HG02973 (cell line): ENCODE measurements at regions not wholly inside any gene's neighbourhood (a gene's known extent, or its start where the extent isn't known, plus 50 kb on each side); places are given as distances from the start of the nearest gene placed in this dataset.
"Not testable (repeated sequence)": the region's sequence is repeated elsewhere in the genome, so short reads cannot be mapped to it uniquely, and the experiment has no call there.

Source experiments
- ATAC-seq: cut with Tn5 transposase; IDR thresholded peaks from one replicate; pipeline ENCODE4 v1.9.1; 2021; ENCODE audit warnings: moderate library complexity; ENCODE audit not compliant: unreplicated experiment

DNA sequence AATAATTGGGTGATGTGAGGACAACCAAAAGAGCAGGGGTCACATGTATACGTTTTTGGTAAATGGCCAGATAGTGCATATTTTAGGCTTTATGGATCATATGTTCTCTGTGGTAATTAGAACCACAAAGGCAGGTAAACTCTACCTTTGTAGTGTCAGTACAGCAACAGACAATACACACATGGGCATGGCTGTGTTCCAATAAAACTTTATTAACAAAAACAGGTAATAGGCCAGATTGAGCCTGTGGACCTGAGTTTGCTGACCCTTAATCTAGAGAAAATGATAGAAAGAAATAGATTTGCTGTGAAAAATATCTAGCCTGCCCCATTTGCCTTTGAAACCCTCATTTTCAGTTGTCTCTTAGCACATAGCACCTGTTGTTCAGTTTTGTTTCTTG is 177.2 kb upstream of the CXCR4 start:
- ATAC-seq: no peak

DNA sequence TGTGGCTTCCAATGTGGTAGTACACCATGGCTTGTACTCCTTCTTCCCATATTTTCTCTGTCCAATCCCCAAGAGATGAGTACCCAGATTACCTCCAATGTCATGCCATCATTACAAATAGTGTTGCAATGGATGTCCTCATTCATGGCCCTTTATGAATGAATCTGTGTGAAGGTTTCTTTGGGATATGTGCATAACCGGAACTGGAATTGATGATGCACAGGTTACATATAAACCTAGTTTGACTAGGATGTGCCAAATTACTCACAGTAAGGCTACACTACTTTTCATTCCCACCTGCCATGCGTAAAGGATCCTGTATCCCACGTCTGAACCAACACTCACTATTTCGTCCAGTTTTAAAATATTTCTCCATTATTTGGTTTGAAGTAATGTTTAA is 173.9 kb upstream of the CXCR4 start:
- no peak for ATAC-seq

DNA sequence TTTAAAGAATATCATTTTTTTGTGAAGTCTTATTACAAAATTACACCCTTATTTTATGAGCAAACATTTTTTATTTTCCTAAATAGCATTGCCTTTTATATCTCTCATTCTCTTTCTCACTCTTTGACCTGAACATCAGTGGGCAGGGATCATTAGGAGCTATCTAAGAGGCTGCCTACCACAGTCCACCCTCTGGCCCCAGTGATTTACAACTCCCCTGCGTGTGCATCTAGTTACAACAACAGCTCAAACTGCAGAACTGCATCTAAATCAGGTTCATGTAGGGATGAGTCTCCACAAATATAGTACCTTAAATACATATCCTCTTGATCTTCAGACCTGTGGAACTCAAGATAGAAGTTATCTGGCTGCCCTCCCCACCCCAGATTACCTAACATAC is 172.4 kb upstream of the CXCR4 start:
- no peak for ATAC-seq

DNA sequence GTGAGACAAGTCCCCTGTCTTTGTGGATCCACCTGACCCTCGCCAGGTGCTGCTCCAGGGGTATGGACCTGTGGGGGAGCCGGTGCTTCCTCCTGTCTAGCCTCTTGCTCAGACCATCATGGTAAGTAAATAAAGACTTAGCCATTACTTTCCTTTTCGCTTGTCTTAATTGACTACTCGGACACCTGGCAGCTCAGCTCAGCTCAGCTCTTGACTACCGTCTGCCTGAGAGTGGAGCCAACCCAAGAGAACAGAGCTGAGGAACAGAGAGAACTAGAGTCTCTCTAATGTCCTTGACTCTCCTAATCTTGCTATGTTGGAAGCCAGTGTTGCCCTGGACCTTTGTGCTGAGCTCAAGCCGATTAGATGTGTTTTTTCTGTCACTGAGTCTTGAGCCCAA is 170.3 kb upstream of the CXCR4 start:
- no peak for ATAC-seq

DNA sequence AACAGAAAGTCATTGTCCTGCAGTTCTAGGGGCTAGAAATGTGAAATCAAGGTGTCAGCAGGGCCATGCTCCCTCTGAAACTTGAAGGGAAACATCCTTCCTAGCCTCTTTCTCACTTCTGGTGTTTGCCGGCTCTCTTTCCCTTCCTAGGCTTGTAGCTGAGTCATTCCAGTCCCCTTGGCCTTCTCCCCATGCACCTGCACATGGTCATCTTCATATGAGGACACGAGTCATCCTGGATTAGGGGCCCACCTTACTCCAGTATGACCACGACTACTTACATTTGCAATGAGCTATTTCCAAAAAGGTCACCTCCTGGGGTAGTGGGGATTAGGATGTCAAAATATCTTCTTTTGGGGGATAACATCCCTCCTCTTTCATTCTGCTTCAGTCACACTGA is 168.5 kb upstream of the CXCR4 start:
- ATAC-seq: no peak

DNA sequence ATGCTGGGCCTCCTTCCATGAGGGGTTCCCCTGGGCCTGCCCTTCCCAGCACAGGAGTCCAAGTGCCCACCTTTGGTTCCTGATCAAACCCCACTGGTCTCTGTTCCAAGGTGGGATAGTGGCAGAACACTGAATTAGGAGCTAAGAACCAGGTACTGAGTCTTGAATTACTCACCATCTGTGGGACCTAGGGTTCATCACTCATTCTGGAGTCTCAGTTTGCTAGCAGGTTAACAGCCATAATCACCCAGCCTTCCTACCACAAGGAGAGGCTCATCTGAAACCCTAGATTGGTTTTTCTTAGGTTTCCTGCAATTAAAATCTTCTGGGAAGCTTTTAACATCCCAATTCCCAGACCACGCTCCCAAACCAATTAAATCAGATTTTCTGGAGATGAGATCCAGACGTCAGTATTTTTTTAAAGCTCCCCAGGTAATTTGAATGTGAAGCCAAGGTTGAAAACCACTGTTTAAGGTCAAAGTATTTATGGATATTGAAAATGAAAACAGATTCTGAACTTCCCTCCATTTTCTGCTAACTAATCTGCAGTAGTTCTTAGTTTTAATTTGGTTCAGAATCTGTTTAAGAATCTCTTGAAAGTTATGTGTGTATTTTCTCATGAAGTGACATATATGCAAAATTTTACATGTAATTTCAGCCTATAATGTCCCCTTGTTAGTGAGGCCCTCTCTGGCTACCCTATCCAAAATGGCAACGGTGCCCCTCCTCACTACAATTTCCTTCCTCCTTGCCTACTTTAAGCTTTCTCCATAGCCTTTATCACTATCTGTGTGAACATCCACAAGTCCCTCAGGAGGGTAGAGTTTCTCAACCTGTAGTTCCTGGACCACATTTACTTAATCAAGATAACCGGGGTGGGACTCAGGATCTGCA is 166.5 kb upstream of the CXCR4 start:
- peak; percentile 57 for ATAC-seq

DNA sequence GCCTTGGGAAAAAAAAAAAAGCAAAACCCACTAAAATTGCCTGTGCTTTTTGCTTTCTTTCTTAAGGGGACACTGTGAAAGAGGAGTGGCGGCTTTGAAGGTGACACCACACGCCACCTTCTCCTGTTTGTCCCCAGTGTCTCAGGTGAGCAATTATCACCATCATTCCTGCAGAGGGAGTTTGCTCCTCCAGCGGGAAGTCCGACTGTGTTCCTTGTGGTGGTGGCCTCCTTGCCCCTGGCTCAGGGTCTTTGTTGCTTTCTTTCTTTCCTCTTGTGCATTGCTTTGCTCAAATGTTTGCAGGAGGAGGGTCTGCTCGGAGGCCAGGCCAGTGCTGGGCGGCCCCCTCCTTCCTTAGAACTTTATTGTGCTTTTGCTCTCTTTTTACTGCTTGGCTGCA is 164.3 kb upstream of the CXCR4 start:
- no peak for ATAC-seq

DNA sequence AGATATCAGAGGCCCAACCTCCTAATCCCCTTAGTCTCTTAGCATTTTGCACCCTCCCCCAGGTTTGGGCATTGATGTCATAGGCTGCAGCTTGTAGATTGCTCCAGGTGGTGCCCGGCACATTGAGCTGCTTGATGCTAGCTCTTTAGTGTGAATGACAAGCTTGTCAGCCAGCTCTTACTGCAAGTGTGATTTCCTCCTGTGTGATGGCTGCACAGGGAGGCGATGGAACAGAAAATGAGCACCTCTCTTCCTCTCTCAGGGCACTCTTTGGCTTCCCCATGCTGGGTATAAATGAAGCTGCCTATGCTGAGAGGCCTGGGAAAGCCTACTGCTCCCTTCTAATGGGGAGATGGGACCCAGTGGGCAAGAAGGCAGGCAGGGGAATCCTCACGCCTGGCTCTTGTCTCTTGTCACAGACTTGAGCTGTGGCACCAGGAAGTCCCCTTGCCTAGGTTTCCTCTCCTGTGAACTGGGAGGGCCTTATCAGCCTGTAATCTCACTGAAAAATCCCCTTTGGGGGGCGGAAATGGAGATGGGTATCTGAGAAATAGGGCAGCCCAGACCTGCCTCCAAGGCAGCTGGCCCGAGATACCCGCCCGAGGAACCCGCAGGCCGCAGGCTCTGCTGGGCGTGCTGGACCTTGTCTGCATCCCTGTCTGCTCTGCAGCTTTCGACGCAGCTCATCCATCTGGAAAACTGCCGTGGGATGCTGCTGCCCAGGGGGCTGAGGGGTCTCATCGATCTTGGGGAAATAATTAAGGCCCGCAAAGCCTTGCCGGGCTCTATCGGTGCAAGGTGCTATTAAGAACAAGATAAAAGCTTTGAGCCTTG is 163.5 kb upstream of the CXCR4 start:
- no peak for ATAC-seq

DNA sequence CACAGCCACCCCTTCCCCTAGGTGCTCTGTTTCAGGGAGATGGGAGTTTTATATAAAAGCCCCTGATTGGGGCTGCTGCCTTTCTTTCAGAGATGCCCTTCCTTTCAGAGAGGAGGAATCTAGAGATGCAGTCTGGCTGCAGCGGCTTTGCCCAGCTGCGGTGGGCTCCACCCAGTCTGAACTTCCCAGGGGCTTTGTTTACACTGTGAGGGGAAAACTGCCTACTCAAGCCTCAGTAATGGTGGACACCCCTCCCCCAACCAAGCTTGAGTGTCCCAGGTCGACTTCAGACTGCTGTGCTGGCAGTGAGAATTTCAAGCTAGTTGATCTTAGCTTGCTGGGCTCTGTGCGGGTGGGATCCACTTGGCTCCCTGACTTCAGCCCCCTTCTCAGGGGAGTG is 148.4 kb upstream of the CXCR4 start:
- not testable (repeated sequence) for ATAC-seq

DNA sequence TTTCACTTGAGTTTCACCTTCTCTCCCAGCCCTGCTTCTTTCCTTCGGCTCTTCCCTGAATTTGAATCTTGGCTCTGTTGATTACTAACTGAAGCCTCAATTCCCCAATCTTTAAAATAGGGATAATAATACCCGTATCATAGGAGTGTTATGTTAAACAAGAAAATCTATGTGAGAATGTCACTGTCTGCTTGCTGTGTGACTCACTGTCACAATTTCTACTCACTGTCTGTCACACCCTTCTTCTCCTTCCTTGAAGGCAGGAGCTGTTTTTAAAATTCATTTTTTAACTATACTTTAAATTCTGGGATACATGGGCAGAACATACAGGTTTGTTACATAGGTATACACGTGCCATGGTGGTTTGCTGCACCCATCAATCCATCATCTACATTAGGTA is 141.6 kb upstream of the CXCR4 start:
- no peak for ATAC-seq

DNA sequence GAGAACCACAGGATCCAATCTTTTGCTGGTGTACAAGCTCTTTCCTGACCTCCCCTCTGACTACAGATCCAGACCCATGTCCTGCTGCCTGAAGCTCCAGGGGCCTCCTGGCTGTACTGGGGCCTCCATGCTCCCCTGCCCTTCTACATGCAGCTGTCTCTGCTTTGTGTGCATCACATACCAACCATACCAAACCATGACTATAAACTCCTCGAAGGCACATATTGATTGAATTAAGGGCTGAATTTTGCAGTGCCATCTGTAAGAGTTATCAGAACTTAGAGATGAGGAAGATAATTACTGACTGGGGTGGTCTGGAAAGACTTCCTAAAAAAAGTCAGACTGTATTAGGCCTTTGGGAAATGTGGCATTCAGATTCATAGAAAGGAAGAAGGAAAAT is 139.9 kb upstream of the CXCR4 start:
- ATAC-seq: no peak

DNA sequence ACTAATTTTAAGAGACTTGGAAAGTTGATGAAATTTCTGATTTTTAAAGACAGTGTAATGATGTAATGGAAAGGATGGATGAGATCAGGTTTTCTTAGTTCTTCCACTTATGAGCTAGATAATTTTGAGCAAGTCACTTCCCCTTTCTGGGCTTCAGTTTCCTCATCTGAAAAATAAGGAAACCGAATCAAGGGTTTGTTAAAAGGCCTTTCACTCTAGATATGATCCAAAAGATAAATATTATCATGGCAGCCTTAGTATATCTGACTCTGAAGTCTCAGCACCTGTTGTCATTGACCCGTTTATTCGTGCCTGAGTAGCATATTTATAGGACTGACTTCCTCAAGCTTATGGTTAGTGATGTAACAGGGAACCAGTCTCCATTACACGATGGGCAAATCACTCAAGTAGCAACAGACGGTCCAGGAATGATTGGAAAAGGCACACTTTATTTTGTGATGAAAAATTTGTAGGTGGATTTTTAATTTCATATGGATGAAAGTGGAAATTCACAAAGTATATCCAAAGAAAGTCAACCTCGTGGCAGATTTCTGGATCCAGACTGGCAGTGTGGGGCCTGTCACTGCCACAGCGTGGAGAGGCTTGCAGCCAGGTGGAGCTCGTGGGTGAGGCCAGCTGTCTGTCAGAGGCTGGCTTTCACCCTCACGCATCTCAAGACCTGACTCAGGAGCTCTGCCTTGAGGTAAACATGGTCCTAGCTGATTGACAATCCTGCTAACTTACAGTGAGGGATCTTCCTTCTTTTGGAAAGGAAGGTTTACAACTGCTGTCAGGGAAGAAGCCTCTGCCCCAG is 137.9 kb upstream of the CXCR4 start:
- peak; percentile 47 for ATAC-seq

DNA sequence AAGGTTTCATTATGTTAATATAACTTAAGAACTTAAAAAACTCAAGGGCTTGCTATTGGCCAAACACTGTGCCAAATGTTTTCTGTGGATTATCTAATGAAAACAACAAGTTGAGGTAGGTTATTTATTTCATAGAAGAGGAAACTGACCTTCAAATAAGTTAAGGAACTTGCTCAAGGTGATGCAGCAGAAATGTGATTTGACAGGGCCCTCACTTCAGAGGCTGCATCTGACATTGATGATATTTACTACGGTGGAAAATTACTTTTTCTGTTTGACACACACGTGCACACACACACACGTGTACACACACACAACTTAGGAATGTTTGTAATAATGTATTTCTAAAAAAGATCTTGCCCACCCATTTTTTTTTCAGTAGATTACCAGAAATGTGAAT is 137.2 kb upstream of the CXCR4 start:
- ATAC-seq: no peak

DNA sequence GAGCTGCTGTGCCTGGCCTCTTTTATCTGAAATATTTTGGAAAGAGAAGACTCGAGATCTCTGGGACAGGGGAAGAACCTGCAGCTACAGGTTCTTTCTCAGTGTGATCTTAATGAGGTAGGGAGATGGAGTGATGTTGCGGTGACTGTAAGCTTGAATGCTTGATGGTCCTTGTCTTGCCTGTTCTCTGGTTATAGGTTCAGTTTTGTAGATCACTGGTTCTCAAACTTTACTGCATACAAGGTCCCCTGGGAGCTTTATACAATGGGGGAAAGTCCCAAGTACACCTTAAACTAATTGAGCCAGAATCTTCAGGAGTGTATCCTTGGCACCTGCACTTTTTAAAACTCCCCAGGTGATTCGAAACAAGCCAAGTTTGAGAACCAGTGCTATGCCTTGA is 136.7 kb upstream of the CXCR4 start:
- peak; percentile 28 for ATAC-seq

DNA sequence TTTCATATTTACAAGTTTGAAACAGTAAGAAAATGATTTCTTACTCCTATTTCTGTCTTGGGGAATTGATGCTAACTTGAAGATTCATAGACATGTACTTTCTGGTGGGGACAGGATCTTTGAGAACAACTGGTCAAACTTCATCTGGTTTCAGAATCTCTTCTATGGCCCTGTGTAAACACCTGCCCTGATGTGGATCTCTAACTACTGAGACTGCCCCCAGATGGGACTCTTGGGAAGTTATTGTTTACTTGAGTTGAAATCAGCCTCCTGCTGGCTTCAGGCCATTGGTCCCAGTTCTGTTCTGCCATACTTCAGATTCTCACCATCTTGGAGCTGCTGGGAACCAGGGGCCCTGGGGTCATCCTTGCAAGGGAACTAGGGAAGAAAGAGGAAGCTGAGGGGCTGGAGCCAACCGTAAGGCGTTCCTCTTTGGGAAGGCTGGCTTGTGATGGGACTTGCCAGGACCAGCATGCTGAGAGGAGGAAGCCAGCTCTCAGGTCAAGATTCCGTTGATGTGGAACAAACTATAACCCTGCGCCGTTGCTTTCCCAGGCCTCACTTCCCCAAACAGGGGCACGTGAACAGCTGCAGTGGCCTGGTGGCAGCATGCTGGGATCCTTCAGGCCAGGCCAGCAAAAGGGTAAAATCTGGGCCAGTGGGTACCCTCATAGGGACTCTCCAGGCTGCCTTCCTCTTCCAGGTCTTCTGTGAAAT is 135.5 kb upstream of the CXCR4 start:
- no peak for ATAC-seq

DNA sequence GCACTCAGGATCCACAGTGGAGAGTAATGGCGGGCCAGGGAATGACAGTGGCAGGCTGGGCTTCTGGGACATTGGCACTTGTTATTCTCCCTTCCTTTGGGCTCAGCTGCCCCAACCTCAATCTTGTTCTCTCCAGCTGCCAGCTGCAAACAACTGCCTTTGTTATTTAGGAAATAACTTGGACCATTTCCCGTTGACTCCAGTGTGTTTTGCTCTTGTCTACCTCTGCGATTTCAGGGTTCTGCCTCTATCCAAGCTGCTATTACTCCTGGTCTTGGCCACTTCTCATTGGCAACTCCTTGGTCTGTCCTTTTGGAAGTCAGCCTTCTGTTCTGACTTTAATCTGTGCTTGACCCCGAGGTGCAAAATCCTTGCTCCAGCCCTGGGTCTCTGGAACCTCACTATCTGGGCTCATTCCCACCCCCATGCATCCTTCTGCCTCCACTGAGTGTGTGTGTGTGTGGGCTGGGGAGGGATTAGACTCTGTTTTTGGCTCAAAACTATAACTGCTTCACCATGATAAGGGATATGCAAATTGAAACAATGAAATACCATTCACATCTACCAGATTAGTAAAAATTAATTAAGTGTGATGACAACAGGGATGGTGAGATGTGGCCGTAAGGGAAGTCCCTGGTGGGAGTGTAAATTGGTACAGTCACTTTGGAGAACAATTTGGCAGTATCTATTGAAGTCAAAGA is 134.1 kb upstream of the CXCR4 start:
- ATAC-seq: no peak

DNA sequence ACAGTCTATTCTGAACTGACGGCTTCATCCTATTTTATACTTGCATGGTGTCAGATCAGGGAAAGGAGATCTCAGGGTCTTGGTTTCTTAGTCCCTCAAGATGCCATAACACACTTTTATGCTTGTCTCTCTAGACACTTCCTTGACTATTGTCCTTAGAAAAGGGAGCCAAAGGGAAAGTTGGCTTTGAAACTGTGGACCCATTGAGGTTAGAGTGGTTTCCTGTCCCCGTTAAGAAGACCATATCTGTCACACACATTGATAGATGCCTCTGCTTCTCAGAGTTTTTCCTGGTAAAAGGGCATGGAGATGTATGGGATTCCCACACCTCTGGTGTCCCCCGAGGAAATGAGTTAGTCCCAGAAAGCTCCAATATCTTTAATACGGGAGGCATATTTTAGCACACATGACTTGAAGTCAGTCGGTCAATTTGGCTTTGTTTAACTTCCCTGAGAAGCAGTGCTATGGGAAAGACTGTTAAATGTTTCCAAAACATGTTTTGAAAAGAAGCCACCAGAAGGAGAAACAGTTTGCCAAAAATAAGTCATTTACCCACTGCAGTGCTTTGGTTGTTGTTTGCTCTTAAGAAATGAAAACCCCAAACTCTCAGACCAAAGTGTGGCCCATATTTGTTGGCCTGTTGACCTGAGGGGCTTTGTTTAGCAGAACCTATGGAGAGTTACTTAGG is 133.4 kb upstream of the CXCR4 start:
- no peak for ATAC-seq

DNA sequence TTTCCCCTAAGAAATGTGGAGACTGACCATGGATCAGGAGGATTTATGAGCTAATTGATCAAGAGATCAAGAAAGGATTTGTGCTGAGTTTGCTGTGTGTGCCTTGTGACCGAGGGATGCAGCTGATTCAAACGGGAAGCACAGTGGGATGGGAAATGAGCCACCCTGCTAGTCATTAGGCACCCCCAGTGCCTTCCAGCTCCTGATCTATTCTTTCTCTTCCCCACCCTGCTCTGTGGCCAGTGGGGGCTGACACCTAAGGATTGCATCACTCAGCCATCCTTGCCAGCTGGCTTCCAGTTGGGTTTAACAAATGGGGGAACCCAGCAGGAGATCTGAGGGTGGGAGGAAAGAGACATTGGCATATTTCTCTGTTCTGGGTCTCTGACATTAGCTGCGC is 132.2 kb upstream of the CXCR4 start:
- no peak for ATAC-seq

DNA sequence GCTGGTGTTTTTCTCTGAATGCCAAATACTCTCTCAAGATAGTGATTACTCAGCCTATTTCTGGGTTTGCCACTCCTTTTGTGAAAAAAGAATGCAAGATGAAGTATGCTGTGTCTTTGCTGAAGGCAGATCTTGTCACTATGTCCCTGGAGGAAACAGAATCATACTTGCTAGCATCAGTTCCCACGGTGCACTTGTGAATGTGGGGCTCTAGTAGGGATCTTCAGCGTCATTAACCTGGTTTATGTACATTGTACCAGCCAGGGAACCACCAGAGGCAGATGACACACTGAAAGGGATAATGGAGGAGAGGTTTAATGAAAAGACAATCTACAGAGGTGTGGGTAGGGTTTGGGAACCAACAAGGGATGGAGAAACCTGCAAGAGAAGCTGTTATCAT is 131.0 kb upstream of the CXCR4 start:
- ATAC-seq: no peak

DNA sequence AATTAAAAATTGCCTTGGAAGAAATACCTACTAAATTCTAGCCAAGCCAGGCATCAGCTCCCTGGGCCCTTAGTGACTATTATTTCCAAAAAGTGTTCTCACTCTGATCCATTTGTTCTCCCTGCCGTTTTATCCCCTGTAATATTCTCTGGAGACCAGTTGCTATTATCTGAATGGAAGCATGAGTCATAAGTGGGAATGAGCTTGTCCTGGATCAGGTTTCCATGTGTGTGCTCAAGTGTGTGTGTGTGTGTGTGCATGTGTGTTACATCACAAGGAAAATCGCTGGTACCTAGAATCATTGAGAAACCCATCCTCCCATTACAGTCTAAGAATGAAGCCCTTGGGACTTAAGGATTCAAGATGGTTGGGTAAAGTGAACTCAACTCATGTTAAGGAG is 130.3 kb upstream of the CXCR4 start:
- ATAC-seq: no peak
